Liver (tissue), 8 donors: ENCODE measurements at regions not wholly inside any gene's neighbourhood (a gene's known extent, or its start where the extent isn't known, plus 50 kb on each side); places are given as distances from the start of the nearest gene placed in this dataset.

Source experiments
- DNase-seq: peaks from one replicate; pipeline ENCODE4 v3.0.0-alpha.2; 2017; ENCODE audit warnings: low spot score
- H3K27ac ChIP-seq, 2 donors: one replicate each; pipeline ENCODE4 v1.7.0; 2013; ENCODE audit warnings: inconsistent platforms in 2 of 2, low read length in 2 of 2, control low read depth in 1 of 2, low read depth in 1 of 2, mild to moderate bottlenecking in 1 of 2
- H3K27me3 ChIP-seq, 4 donors: one replicate each; pipeline versions ENCODE4 v1.6.1 to v1.7.0; 2013; ENCODE audit warnings: low read length in 3 of 4, inconsistent platforms in 1 of 4, mild to moderate bottlenecking in 1 of 4, moderate library complexity in 1 of 4; ENCODE audit not compliant: control insufficient read depth in 4 of 4, insufficient read depth in 4 of 4
- H3K36me3 ChIP-seq, 4 donors: one replicate each; pipeline versions ENCODE4 v1.6.1 to v1.7.0; 2013; ENCODE audit warnings: low read length in 3 of 4, mild to moderate bottlenecking in 3 of 4, low read depth in 1 of 4, moderate library complexity in 1 of 4; ENCODE audit not compliant: control insufficient read depth in 4 of 4, insufficient read depth in 3 of 4
- H3K4me1 ChIP-seq, 4 donors: one replicate each; pipeline versions ENCODE4 v1.6.1 to v1.7.0; 2013; ENCODE audit warnings: low read length in 3 of 4, mild to moderate bottlenecking in 3 of 4, moderate library complexity in 1 of 4; ENCODE audit not compliant: control insufficient read depth in 4 of 4, insufficient read depth in 4 of 4
- H3K4me3 ChIP-seq, 3 donors: one replicate each; pipeline versions ENCODE4 v1.6.1 to v1.7.0; 2013; ENCODE audit warnings: low read length in 3 of 3, control low read depth in 1 of 3, low read depth in 1 of 3, mild to moderate bottlenecking in 1 of 3
- H3K9ac ChIP-seq, 2 donors: one replicate each; pipeline ENCODE4 v1.7.0; 2013; ENCODE audit warnings: low read length in 2 of 2, mild to moderate bottlenecking in 2 of 2, moderate library complexity in 2 of 2, control low read depth in 1 of 2, low read depth in 1 of 2
- H3K9me3 ChIP-seq, 4 donors: one replicate each; pipeline versions ENCODE4 v1.6.1 to v1.7.0; 2013; ENCODE audit warnings: low read length in 3 of 4; ENCODE audit not compliant: control insufficient read depth in 4 of 4
- EGR1 ChIP-seq, 2 donors: IDR thresholded peaks; 2 replicates each; pipeline ENCODE4 v1.6.1; 2016 to 2018; ENCODE audit warnings: antibody characterized with exemption in 2 of 2, low read depth in 2 of 2
- FOXA1 ChIP-seq: IDR thresholded peaks from 2 replicates; pipeline ENCODE4 v1.6.1; 2016; ENCODE audit warnings: antibody characterized with exemption
- FOXA2 ChIP-seq: IDR thresholded peaks from 2 replicates; pipeline ENCODE4 v1.6.1; 2016; ENCODE audit warnings: antibody characterized with exemption
- GABPA ChIP-seq, 2 donors: IDR thresholded peaks in 1 of 2; conservative IDR thresholded peaks in 1 of 2; 2 replicates each; pipeline ENCODE4 v1.6.1; 2016; ENCODE audit warnings: antibody characterized with exemption in 2 of 2, mild to moderate bottlenecking in 1 of 2, moderate library complexity in 1 of 2
- HNF4A ChIP-seq, 2 donors: conservative IDR thresholded peaks; 2 replicates each; pipeline ENCODE4 v1.6.1; 2016; ENCODE audit warnings: antibody characterized with exemption in 2 of 2, mild to moderate bottlenecking in 2 of 2
- HNF4G ChIP-seq: IDR thresholded peaks from 2 replicates; pipeline ENCODE4 v1.6.1; 2016; ENCODE audit warnings: antibody characterized with exemption
- JUND ChIP-seq, 2 donors: IDR thresholded peaks; 2 replicates each; pipeline ENCODE4 v1.6.1; 2016; ENCODE audit warnings: antibody characterized with exemption in 2 of 2
- NR2F2 ChIP-seq: IDR thresholded peaks from 2 replicates; pipeline ENCODE4 v1.6.1; 2016; ENCODE audit warnings: antibody characterized with exemption
- RAD21 ChIP-seq, 2 donors: IDR thresholded peaks; 2 replicates each; pipeline ENCODE4 v1.6.1; 2016; ENCODE audit warnings: antibody characterized with exemption in 2 of 2, mild to moderate bottlenecking in 2 of 2
- RXRA ChIP-seq, 2 donors: IDR thresholded peaks; 2 replicates each; pipeline ENCODE4 v1.6.1; 2017 to 2018; ENCODE audit warnings: antibody characterized with exemption in 2 of 2, mild to moderate bottlenecking in 1 of 2
- SP1 ChIP-seq: IDR thresholded peaks from 2 replicates; pipeline ENCODE4 v1.6.1; 2018; ENCODE audit warnings: antibody characterized with exemption, mild to moderate bottlenecking
- TAF1 ChIP-seq: conservative IDR thresholded peaks from 2 replicates; pipeline ENCODE4 v1.6.1; 2016; ENCODE audit warnings: antibody characterized with exemption, mild to moderate bottlenecking
- YY1 ChIP-seq: IDR thresholded peaks from 2 replicates; pipeline ENCODE4 v1.6.1; 2016; ENCODE audit warnings: antibody characterized with exemption, mild to moderate bottlenecking
- WGBS: extraction: QIAGEN DNeasy Blood & Tissue Kit; methylation state at CpG from one replicate; pipeline ENCODE4 v1.1.7; 2013; 5-methylcytosine and 5-hydroxymethylcytosine counted together
- TF ChIP-seq, protein P1 (sequence below): IDR thresholded peaks from 2 replicates; pipeline ENCODE4 v1.6.1; 2016; ENCODE audit warnings: antibody characterized with exemption, mild to moderate bottlenecking
- TF ChIP-seq, protein P2 (sequence below): fragments of 150-350 bp; IDR thresholded peaks from 2 replicates; pipeline ENCODE4 v1.5.1; 2017; ENCODE audit warnings: improper control_type of control experiment, low read depth, low read length; ENCODE audit not compliant: missing input control
- TF ChIP-seq, protein P3 (sequence below): IDR thresholded peaks from 2 replicates; pipeline ENCODE4 v1.6.1; 2016; ENCODE audit warnings: antibody characterized with exemption
- TF ChIP-seq, protein P4 (sequence below): IDR thresholded peaks from 2 replicates; pipeline ENCODE4 v1.6.1; 2016; ENCODE audit warnings: antibody characterized with exemption
- TF ChIP-seq, protein P5 (sequence below): IDR thresholded peaks from 2 replicates; pipeline ENCODE4 v1.6.1; 2016; ENCODE audit warnings: antibody characterized with exemption
- donor health status: healthy.
- donor health status: healthy.
- donor health status: healthy.
- donor health status: healthy.
- donor health status: healthy.

DNA sequence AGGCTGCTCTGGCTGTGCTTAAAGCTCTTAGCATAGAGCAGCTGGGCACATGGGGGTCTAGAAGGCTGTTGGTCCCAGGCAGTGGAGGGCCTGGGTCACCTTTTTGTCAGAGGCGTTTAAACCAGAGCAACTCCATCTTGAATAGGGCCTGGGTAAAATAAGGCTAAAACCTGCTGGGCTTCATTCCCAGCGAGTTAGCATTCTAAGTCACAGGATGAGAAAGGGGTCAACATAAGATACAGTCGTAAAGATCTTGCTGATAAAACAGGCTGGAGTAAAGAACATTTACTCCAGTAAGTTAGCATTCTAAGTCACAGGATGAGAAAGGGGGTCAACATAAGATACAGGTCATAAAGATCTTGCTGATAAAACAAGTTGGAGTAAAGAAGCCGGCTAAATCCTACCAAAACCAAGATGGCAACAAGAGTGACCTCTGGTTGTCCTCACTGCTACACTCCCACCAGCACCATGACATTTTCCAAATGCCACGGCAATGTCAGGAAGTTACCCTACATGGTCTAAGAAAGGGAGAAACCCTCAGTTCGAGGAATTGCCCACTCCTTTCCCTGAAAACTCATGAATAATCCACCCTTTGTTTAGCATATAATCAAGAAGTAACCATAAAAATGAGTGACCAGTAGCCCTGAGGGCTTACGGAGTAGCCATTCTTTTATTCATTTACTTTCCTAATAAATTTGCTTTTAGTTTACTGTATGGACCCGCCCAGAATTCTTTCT lies 96.8 kb upstream of the PCBD1 start:
- Histone ChIP-seq H3K9ac (no peak overlapping the region), H3K4me1 (no peaks in the 10 kb centered on the region), H3K27ac (no peak overlapping the region), H3K36me3 (no peaks in the 10 kb centered on the region), H3K9me3 (no peaks in the 10 kb centered on the region), H3K27me3 (peaks cover 0 to 3% (median 0%) of the 10 kb centered on the region in 4 donors), H3K4me3 (no peak overlapping the region)
- DNase-seq: no peak
- 81% methylated on average over 8 of the region's 8 CpGs for WGBS
- TF ChIP-seq HNF4G (no peak), HNF4A (conservative IDR thresholded peaks at IDR 0.05) (no peak)
- TF ChIP-seq, protein P1, sequence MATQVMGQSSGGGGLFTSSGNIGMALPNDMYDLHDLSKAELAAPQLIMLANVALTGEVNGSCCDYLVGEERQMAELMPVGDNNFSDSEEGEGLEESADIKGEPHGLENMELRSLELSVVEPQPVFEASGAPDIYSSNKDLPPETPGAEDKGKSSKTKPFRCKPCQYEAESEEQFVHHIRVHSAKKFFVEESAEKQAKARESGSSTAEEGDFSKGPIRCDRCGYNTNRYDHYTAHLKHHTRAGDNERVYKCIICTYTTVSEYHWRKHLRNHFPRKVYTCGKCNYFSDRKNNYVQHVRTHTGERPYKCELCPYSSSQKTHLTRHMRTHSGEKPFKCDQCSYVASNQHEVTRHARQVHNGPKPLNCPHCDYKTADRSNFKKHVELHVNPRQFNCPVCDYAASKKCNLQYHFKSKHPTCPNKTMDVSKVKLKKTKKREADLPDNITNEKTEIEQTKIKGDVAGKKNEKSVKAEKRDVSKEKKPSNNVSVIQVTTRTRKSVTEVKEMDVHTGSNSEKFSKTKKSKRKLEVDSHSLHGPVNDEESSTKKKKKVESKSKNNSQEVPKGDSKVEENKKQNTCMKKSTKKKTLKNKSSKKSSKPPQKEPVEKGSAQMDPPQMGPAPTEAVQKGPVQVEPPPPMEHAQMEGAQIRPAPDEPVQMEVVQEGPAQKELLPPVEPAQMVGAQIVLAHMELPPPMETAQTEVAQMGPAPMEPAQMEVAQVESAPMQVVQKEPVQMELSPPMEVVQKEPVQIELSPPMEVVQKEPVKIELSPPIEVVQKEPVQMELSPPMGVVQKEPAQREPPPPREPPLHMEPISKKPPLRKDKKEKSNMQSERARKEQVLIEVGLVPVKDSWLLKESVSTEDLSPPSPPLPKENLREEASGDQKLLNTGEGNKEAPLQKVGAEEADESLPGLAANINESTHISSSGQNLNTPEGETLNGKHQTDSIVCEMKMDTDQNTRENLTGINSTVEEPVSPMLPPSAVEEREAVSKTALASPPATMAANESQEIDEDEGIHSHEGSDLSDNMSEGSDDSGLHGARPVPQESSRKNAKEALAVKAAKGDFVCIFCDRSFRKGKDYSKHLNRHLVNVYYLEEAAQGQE: no peak

DNA sequence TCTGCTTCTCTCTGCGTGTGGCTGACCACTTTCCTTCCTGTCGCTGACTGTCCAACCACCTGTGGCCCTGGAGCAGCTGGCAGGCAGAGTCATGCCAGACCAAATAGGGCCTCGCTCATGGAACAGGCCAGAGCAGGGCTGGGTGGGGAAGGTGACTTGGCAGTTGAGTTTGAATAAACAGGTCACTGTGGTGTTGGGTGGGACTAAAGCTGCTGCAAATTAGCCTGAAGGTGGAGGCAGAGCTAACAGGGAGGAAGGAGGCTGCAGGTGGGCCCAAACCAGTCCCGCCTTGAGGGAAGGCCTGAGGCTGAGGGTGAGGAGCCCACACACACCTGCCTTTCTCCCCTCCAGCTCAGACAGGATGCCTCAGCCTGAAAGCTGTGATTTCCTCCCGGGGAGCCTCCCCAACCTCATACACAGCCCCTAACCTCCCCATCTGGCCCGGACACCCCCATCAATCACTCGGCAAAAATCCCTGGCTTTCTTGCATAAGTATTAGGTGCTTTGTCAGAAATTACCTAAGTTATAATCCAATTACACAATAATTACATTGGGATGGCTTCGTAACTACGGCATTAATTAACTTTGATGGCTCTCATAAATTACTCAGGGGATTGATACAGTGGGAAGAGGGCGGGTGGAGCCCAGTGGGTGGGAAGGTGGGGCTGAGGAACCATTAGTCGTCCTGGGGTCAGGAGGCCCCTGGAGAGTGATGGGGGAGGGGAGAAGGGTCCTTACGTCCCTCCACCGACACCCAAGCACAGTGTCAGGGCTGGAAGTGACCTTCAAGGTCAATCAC lies 97.7 kb upstream of the PCBD1 start:
- no peak for TF ChIP-seq GABPA (IDR thresholded peaks at IDR 0.05 in 1 of 2, conservative IDR thresholded peaks at IDR 0.05 in 1 of 2)
- TF ChIP-seq, protein P2, sequence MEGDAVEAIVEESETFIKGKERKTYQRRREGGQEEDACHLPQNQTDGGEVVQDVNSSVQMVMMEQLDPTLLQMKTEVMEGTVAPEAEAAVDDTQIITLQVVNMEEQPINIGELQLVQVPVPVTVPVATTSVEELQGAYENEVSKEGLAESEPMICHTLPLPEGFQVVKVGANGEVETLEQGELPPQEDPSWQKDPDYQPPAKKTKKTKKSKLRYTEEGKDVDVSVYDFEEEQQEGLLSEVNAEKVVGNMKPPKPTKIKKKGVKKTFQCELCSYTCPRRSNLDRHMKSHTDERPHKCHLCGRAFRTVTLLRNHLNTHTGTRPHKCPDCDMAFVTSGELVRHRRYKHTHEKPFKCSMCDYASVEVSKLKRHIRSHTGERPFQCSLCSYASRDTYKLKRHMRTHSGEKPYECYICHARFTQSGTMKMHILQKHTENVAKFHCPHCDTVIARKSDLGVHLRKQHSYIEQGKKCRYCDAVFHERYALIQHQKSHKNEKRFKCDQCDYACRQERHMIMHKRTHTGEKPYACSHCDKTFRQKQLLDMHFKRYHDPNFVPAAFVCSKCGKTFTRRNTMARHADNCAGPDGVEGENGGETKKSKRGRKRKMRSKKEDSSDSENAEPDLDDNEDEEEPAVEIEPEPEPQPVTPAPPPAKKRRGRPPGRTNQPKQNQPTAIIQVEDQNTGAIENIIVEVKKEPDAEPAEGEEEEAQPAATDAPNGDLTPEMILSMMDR: no peak
- TF ChIP-seq, protein P3, sequence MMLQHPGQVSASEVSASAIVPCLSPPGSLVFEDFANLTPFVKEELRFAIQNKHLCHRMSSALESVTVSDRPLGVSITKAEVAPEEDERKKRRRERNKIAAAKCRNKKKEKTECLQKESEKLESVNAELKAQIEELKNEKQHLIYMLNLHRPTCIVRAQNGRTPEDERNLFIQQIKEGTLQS: no peak
- TF ChIP-seq, protein P4, sequence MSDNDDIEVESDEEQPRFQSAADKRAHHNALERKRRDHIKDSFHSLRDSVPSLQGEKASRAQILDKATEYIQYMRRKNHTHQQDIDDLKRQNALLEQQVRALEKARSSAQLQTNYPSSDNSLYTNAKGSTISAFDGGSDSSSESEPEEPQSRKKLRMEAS: no peak
- no peak for TF ChIP-seq RXRA (IDR thresholded peaks at IDR 0.05)
- no peak for TF ChIP-seq FOXA2
- no peak for TF ChIP-seq TAF1
- no peak for TF ChIP-seq EGR1 (IDR thresholded peaks at IDR 0.05; ENCODE audit: low read depth in 2 of 2)
- no peak for TF ChIP-seq FOXA1
- no peak for TF ChIP-seq SP1
- TF ChIP-seq RAD21 (IDR thresholded peaks at IDR 0.05): no peak
- no peak for TF ChIP-seq HNF4A (conservative IDR thresholded peaks at IDR 0.05)
- TF ChIP-seq, protein P5, sequence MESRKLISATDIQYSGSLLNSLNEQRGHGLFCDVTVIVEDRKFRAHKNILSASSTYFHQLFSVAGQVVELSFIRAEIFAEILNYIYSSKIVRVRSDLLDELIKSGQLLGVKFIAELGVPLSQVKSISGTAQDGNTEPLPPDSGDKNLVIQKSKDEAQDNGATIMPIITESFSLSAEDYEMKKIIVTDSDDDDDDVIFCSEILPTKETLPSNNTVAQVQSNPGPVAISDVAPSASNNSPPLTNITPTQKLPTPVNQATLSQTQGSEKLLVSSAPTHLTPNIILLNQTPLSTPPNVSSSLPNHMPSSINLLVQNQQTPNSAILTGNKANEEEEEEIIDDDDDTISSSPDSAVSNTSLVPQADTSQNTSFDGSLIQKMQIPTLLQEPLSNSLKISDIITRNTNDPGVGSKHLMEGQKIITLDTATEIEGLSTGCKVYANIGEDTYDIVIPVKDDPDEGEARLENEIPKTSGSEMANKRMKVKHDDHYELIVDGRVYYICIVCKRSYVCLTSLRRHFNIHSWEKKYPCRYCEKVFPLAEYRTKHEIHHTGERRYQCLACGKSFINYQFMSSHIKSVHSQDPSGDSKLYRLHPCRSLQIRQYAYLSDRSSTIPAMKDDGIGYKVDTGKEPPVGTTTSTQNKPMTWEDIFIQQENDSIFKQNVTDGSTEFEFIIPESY: no peak
- TF ChIP-seq YY1: no peak
- TF ChIP-seq, protein P1: no peak
- no peak for TF ChIP-seq NR2F2
- no peak for TF ChIP-seq JUND (IDR thresholded peaks at IDR 0.05)
- no peak for TF ChIP-seq HNF4G
- Histone ChIP-seq H3K9me3 (no peaks in the 10 kb centered on the region), H3K4me3 (no peak overlapping the region), H3K9ac (no peak overlapping the region), H3K36me3 (no peaks in the 10 kb centered on the region), H3K27ac (no peak overlapping the region), H3K27me3 (peaks cover 0 to 3% (median 0%) of the 10 kb centered on the region in 4 donors), H3K4me1 (no peaks in the 10 kb centered on the region)
- 77% methylated on average over 13 of the region's 13 CpGs for WGBS
- DNase-seq: no peak
